ENCODE measurements at regions not wholly inside any gene's neighbourhood (a gene's known extent, or its start where the extent isn't known, plus 50 kb on each side); places are given as distances from the start of the nearest gene placed in this dataset.

DNA sequence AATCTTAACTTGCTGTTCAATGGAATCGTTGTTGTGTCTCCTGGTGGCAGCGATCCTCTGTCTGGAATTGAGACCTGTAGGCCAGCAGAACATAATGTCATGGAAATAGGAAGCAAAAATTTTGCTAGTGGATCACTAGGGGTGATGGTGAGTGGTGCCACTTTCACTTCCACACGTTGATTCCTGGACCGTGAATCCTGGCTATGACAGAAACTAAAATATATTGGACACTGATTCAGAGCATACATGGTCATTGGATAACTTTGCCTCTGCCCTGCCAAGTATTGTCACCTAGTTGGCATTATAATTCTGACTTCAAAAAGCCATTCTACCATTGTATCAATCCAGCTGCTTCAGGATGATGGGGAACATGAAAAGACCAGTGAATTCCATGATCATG, 353.2 kb downstream of the IRX1 start:
- TF ChIP-seq, protein P1, sequence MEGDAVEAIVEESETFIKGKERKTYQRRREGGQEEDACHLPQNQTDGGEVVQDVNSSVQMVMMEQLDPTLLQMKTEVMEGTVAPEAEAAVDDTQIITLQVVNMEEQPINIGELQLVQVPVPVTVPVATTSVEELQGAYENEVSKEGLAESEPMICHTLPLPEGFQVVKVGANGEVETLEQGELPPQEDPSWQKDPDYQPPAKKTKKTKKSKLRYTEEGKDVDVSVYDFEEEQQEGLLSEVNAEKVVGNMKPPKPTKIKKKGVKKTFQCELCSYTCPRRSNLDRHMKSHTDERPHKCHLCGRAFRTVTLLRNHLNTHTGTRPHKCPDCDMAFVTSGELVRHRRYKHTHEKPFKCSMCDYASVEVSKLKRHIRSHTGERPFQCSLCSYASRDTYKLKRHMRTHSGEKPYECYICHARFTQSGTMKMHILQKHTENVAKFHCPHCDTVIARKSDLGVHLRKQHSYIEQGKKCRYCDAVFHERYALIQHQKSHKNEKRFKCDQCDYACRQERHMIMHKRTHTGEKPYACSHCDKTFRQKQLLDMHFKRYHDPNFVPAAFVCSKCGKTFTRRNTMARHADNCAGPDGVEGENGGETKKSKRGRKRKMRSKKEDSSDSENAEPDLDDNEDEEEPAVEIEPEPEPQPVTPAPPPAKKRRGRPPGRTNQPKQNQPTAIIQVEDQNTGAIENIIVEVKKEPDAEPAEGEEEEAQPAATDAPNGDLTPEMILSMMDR (IDR thresholded peaks at IDR 0.05; ENCODE audit: low read length) = no peak
- no peak for TF ChIP-seq EZH2 (optimal IDR thresholded peaks at IDR 0.05; ENCODE audit: low read depth, low read length)
- TF ChIP-seq EZH2phosphoT487 (IDR thresholded peaks at IDR 0.05; ENCODE audit: low read length) = no peak

All from MM.1S (cell line).